NCI-H2227 treated with DMSO at 0.1 percent for 48 hours (cell line): ENCODE measurements at regions not wholly inside any gene's neighbourhood (a gene's known extent, or its start where the extent isn't known, plus 50 kb on each side); places are given as distances from the start of the nearest gene placed in this dataset.

Source experiments
- DNase-seq: peaks from one replicate; lab custom pipeline; 2025; lab: John Stamatoyannopoulos, UW

GRCh38 chr14:29217813-29218450, 451.3 kb downstream of the FOXG1 start:
- DNase-seq = peak; percentile 89

- peak; percentile 88 for DNase-seq
Observed at GRCh38 chr14:29220072-29220471, 453.5 kb downstream of the FOXG1 start.

- DNase-seq = peak; percentile 88
Observed at GRCh38 chr14:29220566-29220965, 454.0 kb downstream of the FOXG1 start.

- DNase-seq = no peak
Observed at GRCh38 chr14:29222006-29222405, 455.4 kb downstream of the FOXG1 start.

GRCh38 chr14:29222671-29223268, 456.2 kb downstream of the FOXG1 start:
- peak; percentile 76 for DNase-seq

GRCh38 chr14:29223947-29224346, 457.4 kb downstream of the FOXG1 start:
- no peak for DNase-seq

- DNase-seq = no peak
Observed at GRCh38 chr14:29227631-29228030, 461.0 kb downstream of the FOXG1 start.

- DNase-seq = no peak
Observed at GRCh38 chr14:29232153-29232552, 465.6 kb downstream of the FOXG1 start.

GRCh38 chr14:29232711-29233110, 466.1 kb downstream of the FOXG1 start:
- no peak for DNase-seq

GRCh38 chr14:29233188-29233587, 466.6 kb downstream of the FOXG1 start:
- DNase-seq = no peak

GRCh38 chr14:29235991-29236390, 469.4 kb downstream of the FOXG1 start:
- no peak for DNase-seq

GRCh38 chr14:29236401-29236800, 469.8 kb downstream of the FOXG1 start:
- no peak for DNase-seq

- DNase-seq = no peak
Observed at GRCh38 chr14:29236848-29237247, 470.3 kb downstream of the FOXG1 start.

- DNase-seq = no peak
Observed at GRCh38 chr14:29240066-29240465, 473.5 kb downstream of the FOXG1 start.

- DNase-seq = peak; percentile 51
Observed at GRCh38 chr14:29242755-29243754, 476.5 kb downstream of the FOXG1 start.

GRCh38 chr14:29255692-29256091, 489.1 kb downstream of the FOXG1 start:
- DNase-seq = no peak

GRCh38 chr14:29262979-29263378, 496.4 kb downstream of the FOXG1 start:
- DNase-seq = no peak

- DNase-seq = no peak
Observed at GRCh38 chr14:29264865-29265264, 498.3 kb downstream of the FOXG1 start.

GRCh38 chr14:29265852-29266251, 499.3 kb downstream of the FOXG1 start:
- DNase-seq = no peak

GRCh38 chr14:29271669-29272068, 505.1 kb downstream of the FOXG1 start:
- DNase-seq = no peak

- no peak for DNase-seq
Observed at GRCh38 chr14:29273513-29273912, 506.9 kb downstream of the FOXG1 start.

GRCh38 chr14:29274890-29275596, 508.5 kb downstream of the FOXG1 start:
- DNase-seq = peak; percentile 12
